Astrocyte (in vitro differentiated cells and primary cell): ENCODE measurements at regions not wholly inside any gene's neighbourhood (a gene's known extent, or its start where the extent isn't known, plus 50 kb on each side); places are given as distances from the start of the nearest gene placed in this dataset.

ENCODE experiments used
- DNase-seq: peaks from one replicate; pipeline ENCODE4 v3.0.0-alpha.2; 2010; ENCODE audit warnings: low read depth
- FAIRE-seq: peaks from 2 replicates; lab custom pipeline; 2011; peaks lifted over from hg19 to GRCh38; lab: Jason Lieb, UNC
- H2AFZ ChIP-seq: 2 replicates; pipeline ENCODE4 v1.6.0; 2012; ENCODE audit warnings: low read depth, low read length, inconsistent platforms
- H3K27ac ChIP-seq: 2 replicates; pipeline ENCODE4 v1.5.1; 2011; ENCODE audit warnings: low read depth, low read length, inconsistent platforms
- H3K27me3 ChIP-seq: 2 replicates; pipeline ENCODE4 v1.6.0; 2011; ENCODE audit warnings: low read length, inconsistent platforms; ENCODE audit not compliant: insufficient read depth
- H3K36me3 ChIP-seq: 2 replicates; pipeline ENCODE4 v1.5.1; 2011; ENCODE audit warnings: low read length, inconsistent platforms; ENCODE audit not compliant: insufficient read depth
- H3K4me1 ChIP-seq: 2 replicates; pipeline ENCODE4 v1.5.1; 2011; ENCODE audit warnings: low read length, inconsistent platforms; ENCODE audit not compliant: insufficient read depth
- H3K4me2 ChIP-seq: 2 replicates; pipeline ENCODE4 v1.6.0; 2012; ENCODE audit warnings: low read length, inconsistent platforms
- H3K4me3 ChIP-seq: 2 replicates; pipeline ENCODE4 v1.5.1; 2011; ENCODE audit warnings: low read depth, mild to moderate bottlenecking, low read length, inconsistent platforms; ENCODE audit not compliant: insufficient read depth
- H3K79me2 ChIP-seq: 2 replicates; pipeline ENCODE4 v1.6.0; 2012; ENCODE audit warnings: mild to moderate bottlenecking, low read length, inconsistent platforms; ENCODE audit not compliant: insufficient read depth
- H3K9ac ChIP-seq: 2 replicates; pipeline ENCODE4 v1.6.0; 2012; ENCODE audit warnings: mild to moderate bottlenecking, low read length, inconsistent platforms
- H3K9me3 ChIP-seq: 2 replicates; pipeline ENCODE4 v1.5.1; 2012; ENCODE audit warnings: low read depth, mild to moderate bottlenecking, low read length, inconsistent platforms; ENCODE audit not compliant: insufficient read depth
- H4K20me1 ChIP-seq: 2 replicates; pipeline ENCODE4 v1.6.0; 2012; ENCODE audit warnings: low read length, inconsistent platforms; ENCODE audit not compliant: insufficient read depth
- H3K27ac Mint-ChIP-seq: one replicate; pipeline ENCODE4 v1.8.0; 2021; ENCODE audit warnings: mild to moderate bottlenecking, mixed read lengths; ENCODE audit not compliant: unreplicated experiment
- H3K27me3 Mint-ChIP-seq: one replicate; pipeline ENCODE4 v1.8.0; 2021; ENCODE audit warnings: low read depth, mixed read lengths; ENCODE audit not compliant: unreplicated experiment
- H3K36me3 Mint-ChIP-seq: one replicate; pipeline ENCODE4 v1.8.0; 2021; ENCODE audit warnings: low read depth, mixed read lengths; ENCODE audit not compliant: unreplicated experiment
- H3K4me1 Mint-ChIP-seq: one replicate; pipeline ENCODE4 v1.8.0; 2021; ENCODE audit warnings: low read depth, mixed read lengths; ENCODE audit not compliant: unreplicated experiment
- H3K4me3 Mint-ChIP-seq: one replicate; pipeline ENCODE4 v1.8.0; 2021; ENCODE audit warnings: mild to moderate bottlenecking, moderate library complexity, mixed read lengths; ENCODE audit not compliant: unreplicated experiment
- H3K9me3 Mint-ChIP-seq: one replicate; pipeline ENCODE4 v1.8.0; 2021; ENCODE audit warnings: mild to moderate bottlenecking, mixed read lengths; ENCODE audit not compliant: unreplicated experiment
- EZH2 ChIP-seq: IDR thresholded peaks from 2 replicates; pipeline ENCODE4 v1.6.1; 2012; ENCODE audit warnings: mild to moderate bottlenecking, low read length, inconsistent platforms; ENCODE audit not compliant: insufficient read depth
- TF ChIP-seq, protein P1 (sequence below): IDR thresholded peaks from 2 replicates; pipeline ENCODE4 v1.5.1; 2011; ENCODE audit warnings: low read depth, mild to moderate bottlenecking, inconsistent platforms, low read length, moderate library complexity; ENCODE audit not compliant: insufficient read depth

DNA sequence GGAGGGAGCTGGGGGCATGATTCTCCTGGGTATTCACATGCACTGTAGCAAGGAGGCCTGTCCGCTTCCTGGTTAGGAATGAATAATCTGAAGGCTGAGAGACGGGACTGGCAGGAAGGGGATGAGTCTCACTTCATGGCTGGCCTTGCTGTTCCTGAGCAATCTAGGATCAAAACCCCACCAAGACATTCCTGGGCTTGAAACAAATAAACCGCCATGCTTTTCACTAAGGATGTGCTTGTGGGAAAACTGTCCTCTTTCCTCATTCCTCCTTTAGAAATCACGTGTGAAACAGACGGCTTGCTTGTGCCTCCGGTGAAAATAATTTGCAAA is 132.8 kb downstream of the MACROH2A1 start:
- H4K20me1 ChIP-seq, result no peaks in the 10 kb centered on the region
- Mint-ChIP-seq H3K36me3 (no peaks in the 10 kb centered on the region), H3K9me3 (no peaks in the 10 kb centered on the region), H3K27me3 (no peaks in the 10 kb centered on the region), H3K4me1 (peaks cover 14% of the 10 kb centered on the region), H3K4me3 (no peak overlapping the region), H3K27ac (no peak overlapping the region)
- no peaks in the 10 kb centered on the region for H3K9me3 ChIP-seq
- peaks cover 30% of the 10 kb centered on the region for H3K4me1 ChIP-seq
- no peaks in the 10 kb centered on the region for H3K27me3 ChIP-seq
- H3K9ac ChIP-seq, result no peak overlapping the region
- FAIRE-seq (no peak), DNase-seq (no peak)
- peak overlapping the region; percentile 10 for H3K4me2 ChIP-seq
- no peak overlapping the region for H3K4me3 ChIP-seq
- H3K27ac ChIP-seq, result no peak overlapping the region
- no peaks in the 10 kb centered on the region for H3K79me2 ChIP-seq
- TF ChIP-seq, protein P1, sequence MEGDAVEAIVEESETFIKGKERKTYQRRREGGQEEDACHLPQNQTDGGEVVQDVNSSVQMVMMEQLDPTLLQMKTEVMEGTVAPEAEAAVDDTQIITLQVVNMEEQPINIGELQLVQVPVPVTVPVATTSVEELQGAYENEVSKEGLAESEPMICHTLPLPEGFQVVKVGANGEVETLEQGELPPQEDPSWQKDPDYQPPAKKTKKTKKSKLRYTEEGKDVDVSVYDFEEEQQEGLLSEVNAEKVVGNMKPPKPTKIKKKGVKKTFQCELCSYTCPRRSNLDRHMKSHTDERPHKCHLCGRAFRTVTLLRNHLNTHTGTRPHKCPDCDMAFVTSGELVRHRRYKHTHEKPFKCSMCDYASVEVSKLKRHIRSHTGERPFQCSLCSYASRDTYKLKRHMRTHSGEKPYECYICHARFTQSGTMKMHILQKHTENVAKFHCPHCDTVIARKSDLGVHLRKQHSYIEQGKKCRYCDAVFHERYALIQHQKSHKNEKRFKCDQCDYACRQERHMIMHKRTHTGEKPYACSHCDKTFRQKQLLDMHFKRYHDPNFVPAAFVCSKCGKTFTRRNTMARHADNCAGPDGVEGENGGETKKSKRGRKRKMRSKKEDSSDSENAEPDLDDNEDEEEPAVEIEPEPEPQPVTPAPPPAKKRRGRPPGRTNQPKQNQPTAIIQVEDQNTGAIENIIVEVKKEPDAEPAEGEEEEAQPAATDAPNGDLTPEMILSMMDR, result no peak
- TF ChIP-seq EZH2, result no peak
- H3K36me3 ChIP-seq, result no peaks in the 10 kb centered on the region
- peak overlapping the region; percentile 74 for H2AFZ ChIP-seq

DNA sequence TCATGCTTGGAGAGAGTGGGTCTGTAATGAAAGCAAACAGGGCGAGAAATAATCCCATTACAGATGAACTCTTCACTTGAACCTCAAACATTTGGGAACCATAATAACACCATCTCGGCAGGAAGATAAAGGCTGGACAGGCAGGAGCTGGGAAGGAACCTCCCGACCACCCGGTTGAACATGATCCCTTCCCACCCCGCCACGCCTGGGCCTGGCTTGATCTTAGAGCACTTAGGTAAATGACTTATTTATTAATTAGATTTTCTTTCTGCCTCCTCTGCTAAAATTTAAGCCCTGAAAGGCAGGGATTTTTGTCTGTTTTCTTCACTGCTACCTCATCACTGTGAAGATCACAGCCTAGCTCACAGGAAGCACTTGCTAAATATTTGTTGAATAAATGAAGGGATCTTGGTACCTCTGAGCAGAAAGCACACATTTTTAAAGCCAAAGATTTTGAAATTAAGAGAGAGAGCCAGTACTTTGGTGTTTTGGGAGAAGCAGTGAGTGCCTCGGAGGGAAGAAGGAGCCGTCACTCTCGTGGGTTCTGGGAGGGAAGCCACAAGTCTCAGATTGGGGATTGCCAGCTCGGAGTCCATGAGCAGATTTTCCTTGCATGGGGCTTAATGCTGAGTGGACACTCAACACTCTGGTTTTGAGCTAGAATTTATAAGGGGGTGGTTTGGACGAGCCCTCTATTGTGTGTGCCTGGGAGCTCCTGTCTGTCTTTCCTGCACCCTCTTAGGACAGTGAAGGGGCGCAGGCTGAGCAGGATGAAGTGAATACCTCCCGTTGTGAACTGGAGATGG is 133.3 kb downstream of the MACROH2A1 start:
- no peak for TF ChIP-seq EZH2
- TF ChIP-seq, protein P1, result no peak
- no peak overlapping the region for H3K9ac ChIP-seq
- Mint-ChIP-seq H3K27me3 (no peaks in the 10 kb centered on the region), H3K27ac (no peak overlapping the region), H3K36me3 (no peaks in the 10 kb centered on the region), H3K4me3 (no peak overlapping the region), H3K4me1 (peaks cover 14% of the 10 kb centered on the region), H3K9me3 (no peaks in the 10 kb centered on the region)
- H3K4me3 ChIP-seq, result no peak overlapping the region
- no peaks in the 10 kb centered on the region for H3K9me3 ChIP-seq
- no peak for FAIRE-seq
- H3K27me3 ChIP-seq, result no peaks in the 10 kb centered on the region
- DNase-seq, result no peak
- peak overlapping the region; percentile 74 for H2AFZ ChIP-seq
- H3K4me1 ChIP-seq, result peaks cover 30% of the 10 kb centered on the region
- no peaks in the 10 kb centered on the region for H3K36me3 ChIP-seq
- no peak overlapping the region for H3K27ac ChIP-seq
- no peak overlapping the region for H3K4me2 ChIP-seq
- no peaks in the 10 kb centered on the region for H4K20me1 ChIP-seq
- no peaks in the 10 kb centered on the region for H3K79me2 ChIP-seq
